Liver (tissue), 3 donors: ENCODE measurements at regions not wholly inside any gene's neighbourhood (a gene's known extent, or its start where the extent isn't known, plus 50 kb on each side); places are given as distances from the start of the nearest gene placed in this dataset.

Experiments used
- CTCF ChIP-seq: fragments of 150-350 bp; IDR thresholded peaks from 2 replicates; pipeline ENCODE4 v1.5.1; 2017; ENCODE audit warnings: improper control_type of control experiment, low read depth, low read length; ENCODE audit not compliant: missing input control
- FOXA1 ChIP-seq: IDR thresholded peaks from 2 replicates; pipeline ENCODE4 v1.6.1; 2016; ENCODE audit warnings: antibody characterized with exemption
- GABPA ChIP-seq, 2 donors: IDR thresholded peaks in 1 of 2; conservative IDR thresholded peaks in 1 of 2; 2 replicates each; pipeline ENCODE4 v1.6.1; 2016; ENCODE audit warnings: antibody characterized with exemption in 2 of 2, mild to moderate bottlenecking in 1 of 2, moderate library complexity in 1 of 2
- MAX ChIP-seq: IDR thresholded peaks from 2 replicates; pipeline ENCODE4 v1.6.1; 2016; ENCODE audit warnings: antibody characterized with exemption
- RAD21 ChIP-seq, 2 donors: IDR thresholded peaks; 2 replicates each; pipeline ENCODE4 v1.6.1; 2016; ENCODE audit warnings: antibody characterized with exemption in 2 of 2, mild to moderate bottlenecking in 2 of 2
- RXRA ChIP-seq, 2 donors: IDR thresholded peaks; 2 replicates each; pipeline ENCODE4 v1.6.1; 2017 to 2018; ENCODE audit warnings: antibody characterized with exemption in 2 of 2, mild to moderate bottlenecking in 1 of 2
- donor health status: healthy.
- donor health status: healthy.

GRCh38 chr2:222102575-222103349 lies 196.0 kb downstream of the PAX3 start:
- TF ChIP-seq RAD21 (IDR thresholded peaks at IDR 0.05) (no peak), CTCF (no peak), FOXA1 (no peak), GABPA (IDR thresholded peaks at IDR 0.05 in 1 of 2, conservative IDR thresholded peaks at IDR 0.05 in 1 of 2) (no peak), MAX (no peak), RXRA (IDR thresholded peaks at IDR 0.05) (no peak)
